Activated CD4-positive, alpha-beta T cell treated with anti-CD3 and anti-CD28 coated beads for 36 hours (primary cell): ENCODE measurements at regions not wholly inside any gene's neighbourhood (a gene's known extent, or its start where the extent isn't known, plus 50 kb on each side); places are given as distances from the start of the nearest gene placed in this dataset.
"Not testable (repeated sequence)": the region's sequence is repeated elsewhere in the genome, so short reads cannot be mapped to it uniquely, and the experiment has no call there.

Experiments
- ATAC-seq: fragments of 200-7000 bp; cut with Tn5 transposase; one replicate; pipeline ENCODE4 v1.10.0; 2021; ENCODE audit warnings: mild to moderate bottlenecking, moderate library complexity
- CTCF ChIA-PET: fragments of 350-600 bp; sonication (Branson Sonifier 250); formaldehyde crosslinking; loops from one replicate; lab custom pipeline; 2021; ENCODE audit warnings: antibody characterized with exemption; lab: Charles Lee
- POLR2A ChIA-PET: fragments of 350-600 bp; sonication (Branson Sonifier 250); formaldehyde crosslinking; loops from one replicate; lab custom pipeline; 2021; ENCODE audit warnings: antibody characterized with exemption, inconsistent platforms; lab: Charles Lee
- DNase-seq: peaks from one replicate; pipeline ENCODE4 v3.0.0-alpha.2; 2020
- H3K27ac Mint-ChIP-seq: one replicate; pipeline ENCODE4 v1.8.0; 2021; ENCODE audit warnings: mixed read lengths
- H3K27me3 Mint-ChIP-seq: one replicate; pipeline ENCODE4 v1.8.0; 2021; ENCODE audit warnings: mixed read lengths
- H3K36me3 Mint-ChIP-seq: one replicate; pipeline ENCODE4 v1.8.0; 2021; ENCODE audit warnings: low read depth, mixed read lengths
- H3K4me1 Mint-ChIP-seq: one replicate; pipeline ENCODE4 v1.8.0; 2021; ENCODE audit warnings: mixed read lengths
- H3K4me3 Mint-ChIP-seq: one replicate; pipeline ENCODE4 v1.8.0; 2021; ENCODE audit warnings: mild to moderate bottlenecking, moderate library complexity, mixed read lengths
- H3K9me3 Mint-ChIP-seq: one replicate; pipeline ENCODE4 v1.8.0; 2021; ENCODE audit warnings: low read depth, mixed read lengths
- intact Hi-C, 2 experiments: fragments of 100-400 bp; cut with DNase I in 1 of 2; cut with micrococcal nuclease in 1 of 2; formaldehyde crosslinking; loops; one replicate each; pipeline versions ENCODE4 v1.14.2 to v1.15.1; 2022 to 2024; cut with DNase I, micrococcal nuclease

GRCh38 chr5:176124120-176124519 is 114.1 kb upstream of the SIMC1 start:
- H3K27me3 Mint-ChIP-seq, H3K36me3 Mint-ChIP-seq, H3K4me1 Mint-ChIP-seq, H3K27ac Mint-ChIP-seq, intact Hi-C loops, H3K9me3 Mint-ChIP-seq, CTCF ChIA-PET, H3K4me3 Mint-ChIP-seq, DNase-seq, ATAC-seq, POLR2A ChIA-PET: not testable (repeated sequence)

GRCh38 chr5:176131771-176132170 is 106.5 kb upstream of the SIMC1 start:
- intact Hi-C loops = no loop called here
- ChIA-PET CTCF (no interaction called here), POLR2A (no interaction called here)
- H3K27me3 Mint-ChIP-seq = peaks cover 30% of the 10 kb centered on the region
- H3K4me1 Mint-ChIP-seq = peaks cover 11% of the 10 kb centered on the region
- no peaks in the 10 kb centered on the region for H3K9me3 Mint-ChIP-seq
- no peak for ATAC-seq
- no peak overlapping the region for H3K27ac Mint-ChIP-seq
- H3K36me3 Mint-ChIP-seq = no peaks in the 10 kb centered on the region
- H3K4me3 Mint-ChIP-seq = no peak overlapping the region
- no peak for DNase-seq

GRCh38 chr5:176132471-176133288 is 105.5 kb upstream of the SIMC1 start:
- peaks cover 34% of the 10 kb centered on the region for H3K27me3 Mint-ChIP-seq
- ChIA-PET POLR2A (no interaction called here), CTCF (interaction anchor here (0.7 kb wide), 1 partner anchor 458 kb away, joined by 3 read pairs; no protein-coding TSS in a partner anchor)
- H3K27ac Mint-ChIP-seq = no peak overlapping the region
- DNase-seq (no peak), ATAC-seq (peak; percentile 12)
- H3K36me3 Mint-ChIP-seq = no peaks in the 10 kb centered on the region
- H3K4me1 Mint-ChIP-seq = peaks cover 11% of the 10 kb centered on the region
- H3K4me3 Mint-ChIP-seq = peak overlapping the region; percentile 15
- intact Hi-C loops = no loop called here
- H3K9me3 Mint-ChIP-seq = no peaks in the 10 kb centered on the region

- ChIA-PET CTCF (no interaction called here), POLR2A (no interaction called here)
- intact Hi-C loops = no loop called here
- peak; percentile 27 for DNase-seq
- Mint-ChIP-seq H3K4me3 (peak overlapping the region; percentile 15), H3K27me3 (peaks cover 34% of the 10 kb centered on the region), H3K9me3 (no peaks in the 10 kb centered on the region), H3K4me1 (peaks cover 11% of the 10 kb centered on the region), H3K36me3 (no peaks in the 10 kb centered on the region), H3K27ac (no peak overlapping the region)
- ATAC-seq = peak; percentile 57
These were observed 104.8 kb upstream of the SIMC1 start for GRCh38 chr5:176133289-176133870.

GRCh38 chr5:176133877-176134276 is 104.3 kb upstream of the SIMC1 start:
- ChIA-PET CTCF (interaction anchor here (1.1 kb wide), 1 partner anchor 13 kb away, joined by 3 read pairs; no protein-coding TSS in a partner anchor), POLR2A (no interaction called here)
- H3K27me3 Mint-ChIP-seq = peaks cover 34% of the 10 kb centered on the region
- H3K36me3 Mint-ChIP-seq = no peaks in the 10 kb centered on the region
- no peak for DNase-seq
- H3K4me1 Mint-ChIP-seq = peaks cover 11% of the 10 kb centered on the region
- no peaks in the 10 kb centered on the region for H3K9me3 Mint-ChIP-seq
- intact Hi-C loops = no loop called here
- no peak overlapping the region for H3K27ac Mint-ChIP-seq
- peak overlapping the region; percentile 15 for H3K4me3 Mint-ChIP-seq
- ATAC-seq = peak; percentile 23

GRCh38 chr5:176134529-176135223 is 103.5 kb upstream of the SIMC1 start:
- intact Hi-C loops = no loop called here
- H3K27me3 Mint-ChIP-seq = peaks cover 34% of the 10 kb centered on the region
- peaks cover 11% of the 10 kb centered on the region for H3K4me1 Mint-ChIP-seq
- no peaks in the 10 kb centered on the region for H3K36me3 Mint-ChIP-seq
- no peak for DNase-seq
- H3K4me3 Mint-ChIP-seq = peak overlapping the region; percentile 15
- ChIA-PET POLR2A (no interaction called here), CTCF (interaction anchor here (1.1 kb wide), 1 partner anchor 14 kb away, joined by 3 read pairs; no protein-coding TSS in a partner anchor)
- ATAC-seq = no peak
- no peak overlapping the region for H3K27ac Mint-ChIP-seq
- no peaks in the 10 kb centered on the region for H3K9me3 Mint-ChIP-seq

GRCh38 chr5:176140138-176140537 is 98.1 kb upstream of the SIMC1 start:
- POLR2A ChIA-PET, ATAC-seq, DNase-seq, intact Hi-C loops, CTCF ChIA-PET, H3K4me1 Mint-ChIP-seq, H3K27ac Mint-ChIP-seq, H3K36me3 Mint-ChIP-seq, H3K4me3 Mint-ChIP-seq: not testable (repeated sequence)
- peaks cover 23% of the 10 kb centered on the region for H3K27me3 Mint-ChIP-seq
- H3K9me3 Mint-ChIP-seq = peaks cover 14% of the 10 kb centered on the region

- peaks cover 14% of the 10 kb centered on the region for H3K9me3 Mint-ChIP-seq
- ChIA-PET CTCF (no interaction called here), POLR2A (no interaction called here)
- peaks cover 2% of the 10 kb centered on the region for H3K4me1 Mint-ChIP-seq
- DNase-seq (no peak), ATAC-seq (no peak)
- intact Hi-C loops = no loop called here
- H3K27ac Mint-ChIP-seq = no peak overlapping the region
- H3K27me3 Mint-ChIP-seq = peaks cover 26% of the 10 kb centered on the region
- no peak overlapping the region for H3K4me3 Mint-ChIP-seq
- H3K36me3 Mint-ChIP-seq = no peaks in the 10 kb centered on the region
These were observed 93.7 kb upstream of the SIMC1 start for GRCh38 chr5:176144508-176144907.

GRCh38 chr5:176149948-176150347 is 88.3 kb upstream of the SIMC1 start:
- POLR2A ChIA-PET = not testable (repeated sequence)

GRCh38 chr5:176151281-176151680 is 86.9 kb upstream of the SIMC1 start:
- H3K4me3 Mint-ChIP-seq = no peak overlapping the region
- CTCF ChIA-PET = no interaction called here
- intact Hi-C loops = no loop called here
- H3K36me3 Mint-ChIP-seq = no peaks in the 10 kb centered on the region
- no peak overlapping the region for H3K27ac Mint-ChIP-seq
- H3K9me3 Mint-ChIP-seq = no peaks in the 10 kb centered on the region
- no peaks in the 10 kb centered on the region for H3K4me1 Mint-ChIP-seq
- DNase-seq = no peak
- POLR2A ChIA-PET = no interaction called here
- H3K27me3 Mint-ChIP-seq = peaks cover 26% of the 10 kb centered on the region
- ATAC-seq = no peak

More at GRCh38 chr5:176149948-176150347, 88.3 kb upstream of the SIMC1 start:
- ATAC-seq, H3K9me3 Mint-ChIP-seq, intact Hi-C loops, DNase-seq, H3K27ac Mint-ChIP-seq, H3K4me1 Mint-ChIP-seq, H3K4me3 Mint-ChIP-seq, CTCF ChIA-PET, H3K36me3 Mint-ChIP-seq: not testable (repeated sequence)
- H3K27me3 Mint-ChIP-seq = peaks cover 23% of the 10 kb centered on the region

GRCh38 chr5:176152191-176152929 is 85.9 kb upstream of the SIMC1 start:
- CTCF ChIA-PET = interaction anchor here (1.0 kb wide), 1 partner anchor 423 kb away, joined by 3 read pairs; no protein-coding TSS in a partner anchor
- POLR2A ChIA-PET = no interaction called here
- no peak overlapping the region for H3K4me3 Mint-ChIP-seq

More at GRCh38 chr5:176152191-176152929, 85.9 kb upstream of the SIMC1 start:
- Mint-ChIP-seq H3K27ac (no peak overlapping the region), H3K27me3 (peaks cover 23% of the 10 kb centered on the region), H3K36me3 (no peaks in the 10 kb centered on the region), H3K9me3 (no peaks in the 10 kb centered on the region), H3K4me1 (no peaks in the 10 kb centered on the region)
- ATAC-seq = no peak
- DNase-seq = no peak
- intact Hi-C loops = no loop called here
